Gastroesophageal sphincter (tissue), 3 donors: ENCODE measurements at regions not wholly inside any gene's neighbourhood (a gene's known extent, or its start where the extent isn't known, plus 50 kb on each side); places are given as distances from the start of the nearest gene placed in this dataset.

Experiments
- CTCF ChIP-seq, 4 experiments: fragments of 200-600 bp in 2 of 4; fragments of 450-650 bp in 2 of 4; sonication (generic) in 1 of 4; IDR thresholded peaks; one replicate each; pipeline ENCODE4 v1.5.1; 2017 to 2019; ENCODE audit warnings: antibody characterized with exemption in 4 of 4, mild to moderate bottlenecking in 2 of 4, moderate library complexity in 2 of 4
- POLR2A ChIP-seq, 2 donors: fragments of 450-650 bp; IDR thresholded peaks; one replicate each; pipeline ENCODE4 v1.6.1; 2017; ENCODE audit warnings: antibody characterized with exemption in 2 of 2, mild to moderate bottlenecking in 2 of 2, moderate library complexity in 1 of 2
- POLR2AphosphoS5 ChIP-seq: sonication (generic); formaldehyde crosslinking; IDR thresholded peaks from one replicate; pipeline ENCODE4 v1.6.1; 2017; ENCODE audit warnings: antibody characterized with exemption

DNA sequence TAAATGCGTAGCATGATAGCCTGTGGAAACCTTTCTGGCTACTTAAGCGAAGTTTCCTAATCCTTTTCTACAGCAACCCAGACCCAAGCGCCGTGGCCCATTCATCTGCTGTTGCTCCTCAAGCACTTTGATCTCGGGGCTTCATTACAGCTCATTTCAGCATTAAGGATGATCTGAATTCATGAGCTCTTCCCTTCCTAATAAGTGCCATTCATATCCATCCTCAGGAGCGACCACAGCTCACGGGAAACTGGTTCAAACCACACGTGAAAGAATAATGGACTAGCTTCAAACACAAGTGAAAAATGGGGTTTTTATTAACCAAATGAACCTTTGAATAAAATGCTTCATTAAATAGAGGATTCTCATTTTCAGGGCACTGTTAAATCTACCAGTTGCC lies 202.6 kb upstream of the LEF1 start:
- TF ChIP-seq POLR2AphosphoS5 (no peak), CTCF (IDR thresholded peaks at IDR 0.05) (no peak), POLR2A (IDR thresholded peaks at IDR 0.05) (no peak)
